Right lung (tissue), 2 donors: ENCODE measurements at regions not wholly inside any gene's neighbourhood (a gene's known extent, or its start where the extent isn't known, plus 50 kb on each side); places are given as distances from the start of the nearest gene placed in this dataset.
"Not testable (repeated sequence)": the region's sequence is repeated elsewhere in the genome, so short reads cannot be mapped to it uniquely, and the experiment has no call there.

Experiments
- DNase-seq, 2 donors: peaks; one replicate each; pipeline ENCODE4 v3.0.0-alpha.2; 2013

DNA sequence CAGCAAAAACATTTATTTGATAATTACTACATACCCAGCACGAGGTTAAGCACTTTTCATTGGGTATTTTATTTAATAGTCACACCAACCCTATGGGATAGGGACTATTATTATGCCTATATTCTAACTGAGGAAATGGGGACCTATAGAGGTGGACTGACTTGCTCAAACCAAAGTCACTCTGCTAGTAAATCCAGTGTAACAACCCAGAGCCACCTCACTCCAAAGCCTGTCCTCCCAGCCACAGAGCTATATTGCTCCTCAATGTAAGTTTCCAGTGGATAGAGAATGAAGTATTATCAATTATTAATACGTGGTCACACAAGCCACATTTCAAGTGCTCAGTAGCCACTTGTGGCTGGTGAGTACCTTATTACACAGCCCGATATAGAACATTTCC, 97.5 kb downstream of the RGS2 start:
- DNase-seq: no peak

- no peak for DNase-seq
Observed at GRCh38 chr1:192907545-192908243, 98.9 kb downstream of the RGS2 start.

GRCh38 chr1:192911896-192912656, 103.2 kb downstream of the RGS2 start:
- DNase-seq: not testable (repeated sequence)

DNA sequence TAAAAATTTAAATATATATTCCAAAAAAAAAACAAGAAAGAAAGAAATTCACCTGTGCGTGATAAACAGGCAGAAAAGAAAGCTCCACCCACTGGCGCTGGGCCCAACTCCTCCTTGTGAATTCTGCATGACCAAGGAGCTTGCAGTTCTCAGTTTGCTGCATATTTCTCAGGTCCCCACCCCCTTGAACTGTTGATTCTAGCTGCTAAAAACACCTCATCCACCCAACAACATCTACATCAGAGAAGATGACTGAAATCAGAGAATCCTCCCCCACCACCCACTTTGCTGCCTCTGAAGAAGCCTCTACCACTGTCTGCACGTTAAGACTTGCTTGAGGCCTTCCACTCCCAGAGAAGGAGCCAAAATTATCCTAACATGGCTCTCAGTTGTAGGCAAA, 104.8 kb downstream of the RGS2 start:
- no peak for DNase-seq

- DNase-seq: no peak
Observed at GRCh38 chr1:192914092-192914491, 105.3 kb downstream of the RGS2 start.

- no peak for DNase-seq
Observed at GRCh38 chr1:192914696-192915095, 105.9 kb downstream of the RGS2 start.

- no peak for DNase-seq
Observed at GRCh38 chr1:192916021-192916420, 107.2 kb downstream of the RGS2 start.

GRCh38 chr1:192918259-192918658, 109.4 kb downstream of the RGS2 start:
- no peak for DNase-seq

DNA sequence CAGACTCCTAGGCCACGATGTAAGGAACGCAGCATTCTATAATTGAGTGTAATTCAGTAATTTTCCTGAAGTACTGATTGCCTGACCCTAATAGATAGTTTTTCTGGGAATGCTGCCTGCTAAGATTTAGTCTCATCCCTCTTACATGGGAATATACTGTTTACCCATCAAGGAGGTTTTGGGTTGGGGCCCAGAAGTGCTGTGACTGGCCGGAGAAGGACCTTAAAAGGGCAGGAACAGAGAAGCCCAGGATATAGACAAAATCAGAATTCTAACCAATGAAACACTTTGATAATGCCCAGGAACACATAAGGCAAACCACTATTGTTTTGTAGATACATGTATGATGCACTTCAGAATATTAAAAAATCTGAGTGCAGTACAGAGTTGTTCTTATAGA, 111.6 kb downstream of the RGS2 start:
- DNase-seq: no peak

GRCh38 chr1:192925609-192926008, 116.8 kb downstream of the RGS2 start:
- no peak for DNase-seq

DNA sequence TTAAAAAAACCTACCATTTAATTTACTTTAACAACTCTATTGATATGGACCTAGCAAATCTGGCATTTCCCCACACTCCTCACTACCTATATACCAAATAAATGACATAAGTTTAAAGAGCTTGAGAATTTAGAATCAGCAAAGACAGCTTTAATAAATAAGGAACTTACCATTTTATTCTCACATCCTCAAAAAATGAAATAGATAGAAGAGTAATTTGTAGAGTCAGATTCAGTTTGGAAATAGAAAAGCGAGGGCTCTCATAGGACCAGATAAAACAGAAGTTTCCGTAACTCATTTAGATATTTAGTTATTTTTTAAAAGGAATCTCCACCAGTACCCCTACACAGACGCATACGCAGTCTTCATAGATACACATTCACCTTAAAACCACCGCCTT, 117.9 kb downstream of the RGS2 start:
- DNase-seq: no peak

- DNase-seq: no peak
Observed at GRCh38 chr1:192927496-192927895, 118.7 kb downstream of the RGS2 start.

DNA sequence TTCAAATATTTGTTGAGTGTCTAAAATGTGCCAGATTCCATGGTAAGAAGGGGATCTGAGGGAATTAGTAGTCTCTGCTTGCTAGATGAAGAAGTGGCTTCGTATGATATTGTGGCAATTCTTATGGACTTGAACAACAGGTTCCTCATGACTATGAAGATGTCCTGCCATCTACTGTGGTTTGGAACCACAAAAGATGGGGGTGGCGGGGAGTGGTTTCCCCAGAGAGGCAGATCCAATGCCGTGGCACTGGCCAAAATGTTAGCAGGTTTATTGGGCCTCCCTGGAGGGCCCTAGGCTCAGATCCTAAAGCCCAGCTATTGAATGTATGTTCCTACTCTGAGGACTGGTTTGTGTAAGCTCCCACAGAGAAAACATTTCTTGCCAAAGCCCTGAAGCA, 120.8 kb downstream of the RGS2 start:
- DNase-seq: no peak

GRCh38 chr1:192933744-192934143, 124.9 kb downstream of the RGS2 start:
- no peak for DNase-seq

DNA sequence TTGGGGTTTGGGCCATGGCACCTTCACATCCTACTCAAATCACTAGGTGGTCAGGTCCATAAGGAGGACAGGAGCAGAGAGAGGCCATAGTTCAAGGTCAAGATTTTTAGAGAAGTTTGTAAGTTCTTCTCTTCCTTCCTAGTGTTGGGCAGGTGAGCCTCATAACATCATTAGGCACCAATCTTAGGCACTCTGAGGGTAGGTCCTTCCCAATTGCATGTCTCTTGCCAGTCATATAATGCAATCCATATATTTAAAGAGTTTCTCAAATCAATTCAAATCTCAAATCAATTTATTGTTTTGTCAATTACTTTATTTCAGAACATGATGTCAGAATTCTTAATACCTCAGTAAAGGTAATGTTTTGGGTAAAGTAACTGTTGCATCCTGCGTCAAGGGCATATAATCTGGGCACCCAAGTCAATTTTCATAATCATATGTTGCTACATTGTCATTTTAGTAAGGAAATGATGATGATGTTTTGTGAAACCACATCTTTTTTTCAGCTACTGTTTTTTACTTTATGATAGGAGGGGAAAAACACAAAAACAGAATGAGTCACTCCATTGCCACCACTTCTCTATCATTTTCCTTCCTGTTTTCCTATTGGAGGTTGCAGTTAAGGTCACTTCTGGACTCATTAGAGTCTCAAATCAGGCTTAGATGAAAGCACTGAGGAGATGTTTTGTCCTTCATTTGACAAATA, 122.7 kb downstream of the UCHL5 start:
- DNase-seq: no peak

DNA sequence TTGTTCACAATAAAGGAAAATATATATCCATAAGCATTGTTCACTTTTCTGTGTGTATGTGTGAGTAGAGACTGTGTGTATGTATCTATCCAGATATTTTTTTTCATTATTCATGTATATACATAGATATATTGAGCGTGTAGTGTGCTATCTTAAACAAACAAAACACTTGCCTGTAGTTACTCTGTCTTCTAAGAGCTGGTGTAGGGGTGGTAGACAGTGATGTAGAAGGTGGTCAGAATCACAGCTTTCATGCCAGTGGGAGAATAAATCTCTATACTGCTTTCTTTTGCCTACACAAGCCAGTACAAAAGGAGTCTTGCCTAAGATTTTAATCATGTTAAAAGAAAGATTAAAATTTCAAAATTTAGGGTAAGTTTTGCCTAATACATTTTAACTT, 122.0 kb downstream of the UCHL5 start:
- no peak for DNase-seq

DNA sequence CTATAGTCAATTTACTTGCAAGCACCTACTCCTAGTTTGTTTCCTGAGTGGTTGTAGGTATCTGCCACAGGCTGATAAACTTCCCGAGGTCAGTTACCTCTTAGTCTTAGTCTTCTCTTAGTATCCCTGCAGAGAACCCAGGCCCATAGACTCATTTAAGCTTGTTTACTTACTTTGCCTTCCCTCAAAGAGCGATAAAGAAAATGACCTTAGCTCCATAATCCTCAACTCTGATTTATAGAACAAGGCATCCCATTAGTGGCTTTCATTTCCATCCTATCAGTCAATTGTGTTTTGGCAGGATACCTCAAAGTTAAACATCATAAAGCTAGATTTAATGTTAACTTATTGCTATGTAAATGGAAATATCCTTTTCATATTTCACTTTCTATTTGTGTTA, 119.7 kb downstream of the UCHL5 start:
- DNase-seq: no peak

- DNase-seq: no peak
Observed at GRCh38 chr1:192940658-192941057, 118.5 kb downstream of the UCHL5 start.

DNA sequence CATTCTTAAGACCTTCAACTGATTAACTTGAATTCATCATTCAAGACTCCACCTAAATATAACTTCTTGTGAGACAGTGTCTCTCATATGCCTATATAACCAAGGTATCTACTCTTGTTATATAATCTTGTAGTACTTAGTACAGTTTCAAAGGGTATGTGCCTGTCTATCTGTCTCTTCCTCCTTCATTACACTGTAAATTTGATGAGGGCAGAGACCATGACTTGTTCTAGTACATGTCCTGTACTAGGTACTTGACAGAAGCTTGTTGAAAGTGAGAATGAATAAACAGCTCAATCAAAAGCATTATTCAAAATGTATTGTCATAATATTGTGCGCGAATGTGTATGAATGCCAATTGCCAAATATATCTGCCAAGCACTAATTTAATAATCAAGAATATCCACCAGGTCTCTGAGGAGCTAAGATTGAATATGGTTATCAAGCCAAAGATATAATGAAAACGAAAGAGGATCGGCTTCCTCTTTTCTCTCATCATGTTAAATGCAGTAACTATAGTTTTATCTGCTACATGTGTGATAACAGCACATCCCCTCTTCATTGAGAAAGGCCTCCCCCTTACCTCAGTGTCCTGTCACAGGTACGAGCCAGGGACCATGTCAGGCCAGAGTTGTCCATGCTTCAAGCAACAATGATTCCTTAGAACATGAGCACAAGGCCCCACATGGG, 117.3 kb downstream of the UCHL5 start:
- DNase-seq: no peak

DNA sequence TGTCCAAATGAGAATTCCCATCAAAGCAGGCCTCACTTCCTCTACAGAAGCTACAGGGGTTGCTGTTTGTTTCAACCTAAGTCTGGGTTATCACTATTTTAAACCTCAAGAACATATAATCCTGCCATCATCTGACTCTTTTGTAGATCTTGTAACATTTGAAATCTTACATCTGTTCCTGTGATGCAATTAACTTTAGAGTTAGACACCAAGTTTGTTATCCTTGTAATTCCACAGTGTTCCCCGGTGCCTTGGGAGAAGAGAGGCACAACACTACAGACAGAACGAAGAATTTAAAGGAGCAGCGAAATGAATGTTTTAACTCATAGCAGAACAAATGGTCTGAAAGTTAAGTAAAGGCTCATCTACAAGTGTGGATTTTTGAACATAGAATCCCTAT, 116.1 kb downstream of the UCHL5 start:
- no peak for DNase-seq

- no peak for DNase-seq
Observed at GRCh38 chr1:192943522-192943921, 115.6 kb downstream of the UCHL5 start.

DNA sequence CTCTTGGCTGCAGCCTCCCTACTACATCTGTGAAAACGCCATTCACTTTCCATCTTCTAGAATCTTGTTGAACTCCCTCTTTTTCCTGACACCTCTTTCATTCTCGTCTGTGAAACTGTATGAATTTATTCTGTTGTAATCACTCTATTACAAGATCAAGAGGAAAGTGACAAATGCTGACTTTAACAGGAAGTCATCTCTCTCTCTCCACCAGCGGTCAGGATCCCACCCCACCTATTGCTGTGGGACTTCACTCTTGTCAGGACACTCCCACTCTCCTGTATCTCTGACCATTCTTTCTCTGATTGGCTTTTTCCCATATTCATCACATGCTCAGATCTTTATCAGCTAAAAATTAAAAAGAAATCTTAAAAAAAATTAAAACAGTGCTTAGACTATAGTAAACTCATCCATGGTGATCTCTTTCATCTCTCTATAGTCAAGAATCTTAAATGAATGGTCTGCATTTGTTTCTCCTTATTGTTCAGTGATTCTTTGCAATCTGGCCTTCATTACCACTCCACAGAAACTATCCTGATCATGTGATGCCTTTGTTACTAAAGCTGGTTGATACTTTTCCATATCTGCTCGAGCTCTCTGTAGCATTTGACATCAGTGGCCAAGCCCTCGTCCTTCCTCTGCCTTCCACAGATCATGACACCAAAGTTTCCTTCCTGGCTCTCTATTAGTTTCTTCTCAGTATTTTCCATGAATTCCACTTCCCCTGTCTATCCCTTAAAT, 113.6 kb downstream of the UCHL5 start:
- no peak for DNase-seq
